ENCODE measurements at regions not wholly inside any gene's neighbourhood (a gene's known extent, or its start where the extent isn't known, plus 50 kb on each side); places are given as distances from the start of the nearest gene placed in this dataset.

- H3K4me1 ChIP-seq (ENCODE audit: insufficient read depth, low read length, poor library complexity, severe bottlenecking): no peaks in the 10 kb centered on the region
- no peak for DNase-seq (ENCODE audit: low spot score)
- ChIA-PET CTCF (ENCODE audit: unreplicated experiment) (no interaction called here), POLR2A (interaction anchor here (0.9 kb wide), 1 partner anchor 29 kb away, joined by 3 read pairs; no protein-coding TSS in a partner anchor)
- no peak overlapping the region for H3K4me3 ChIP-seq (ENCODE audit: low read depth, low read length, poor library complexity, severe bottlenecking)
- intact Hi-C loops (cut with micrococcal nuclease; ENCODE audit: unreplicated experiment): no loop called here
- H3K36me3 ChIP-seq (ENCODE audit: insufficient read depth, low read length): no peaks in the 10 kb centered on the region
- TF ChIP-seq EZH2phosphoT487 (IDR thresholded peaks at IDR 0.05; ENCODE audit: borderline replicate concordance, low read depth, low read length) (no peak), CTCF (conservative IDR thresholded peaks at IDR 0.05; ENCODE audit: low read length) (no peak)
- H3K79me2 ChIP-seq (ENCODE audit: insufficient read depth, low read depth, low read length): no peaks in the 10 kb centered on the region
- no TSS peak for BruUV-seq (replicated peaks)
- H3K9me2 ChIP-seq (ENCODE audit: insufficient read depth, low read length): no peaks in the 10 kb centered on the region
- H4K20me1 ChIP-seq (ENCODE audit: insufficient read depth, low read length): no peaks in the 10 kb centered on the region
- no peak overlapping the region for H3K4me2 ChIP-seq (ENCODE audit: low read length)
- H3K27ac ChIP-seq (ENCODE audit: low read depth, low read length, poor library complexity, severe bottlenecking): no peak overlapping the region
- no peaks in the 10 kb centered on the region for H3K9me3 ChIP-seq (ENCODE audit: low read length)
- no peak overlapping the region for H2AFZ ChIP-seq (ENCODE audit: low read length)
Measured at GRCh38 chr2:200735061-200735460, 76.6 kb upstream of the BZW1 start.

DNA sequence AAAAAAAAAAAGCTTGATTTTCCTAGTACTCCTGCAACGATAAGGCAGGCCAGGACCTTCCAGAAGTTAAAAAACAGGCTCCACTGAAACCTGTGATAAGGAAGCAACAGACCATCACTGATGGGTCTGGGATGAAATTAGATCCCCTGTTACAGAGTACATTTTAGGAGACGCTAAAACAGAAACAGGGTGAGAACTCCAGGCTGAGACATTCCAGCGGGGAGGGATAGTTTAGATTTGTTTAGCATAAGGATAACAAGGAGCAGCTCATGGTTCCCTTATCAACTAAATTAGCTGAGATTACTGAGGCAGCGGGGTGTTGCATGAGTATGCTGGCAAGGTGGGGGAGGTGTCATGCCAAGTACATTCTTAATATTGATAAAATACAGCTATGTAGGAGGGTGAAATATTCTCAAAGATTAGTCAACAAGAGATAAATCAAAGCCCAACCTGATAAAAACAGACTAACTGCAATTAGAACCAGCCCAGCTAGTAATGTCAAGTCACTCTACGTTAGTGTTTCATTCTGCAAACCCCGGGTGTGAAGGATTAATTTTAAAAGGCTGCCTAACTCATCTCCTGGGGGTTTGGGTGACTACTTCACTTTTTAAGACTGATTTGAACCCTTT lies 75.0 kb upstream of the BZW1 start:
- no peaks in the 10 kb centered on the region for H3K4me1 ChIP-seq (ENCODE audit: insufficient read depth, low read length, poor library complexity, severe bottlenecking)
- H4K20me1 ChIP-seq (ENCODE audit: insufficient read depth, low read length): no peaks in the 10 kb centered on the region
- BruUV-seq (replicated peaks): no TSS peak
- no peak for DNase-seq (ENCODE audit: low spot score)
- no peaks in the 10 kb centered on the region for H3K9me2 ChIP-seq (ENCODE audit: insufficient read depth, low read length)
- no peak for TF ChIP-seq CTCF (conservative IDR thresholded peaks at IDR 0.05; ENCODE audit: low read length)
- TF ChIP-seq EZH2phosphoT487 (IDR thresholded peaks at IDR 0.05; ENCODE audit: borderline replicate concordance, low read depth, low read length): no peak
- intact Hi-C loops (cut with micrococcal nuclease; ENCODE audit: unreplicated experiment): no loop called here
- H2AFZ ChIP-seq (ENCODE audit: low read length): no peak overlapping the region
- H3K4me3 ChIP-seq (ENCODE audit: low read depth, low read length, poor library complexity, severe bottlenecking): no peak overlapping the region
- H3K27ac ChIP-seq (ENCODE audit: low read depth, low read length, poor library complexity, severe bottlenecking): no peak overlapping the region
- H3K9me3 ChIP-seq (ENCODE audit: low read length): no peaks in the 10 kb centered on the region
- H3K79me2 ChIP-seq (ENCODE audit: insufficient read depth, low read depth, low read length): no peaks in the 10 kb centered on the region
- ChIA-PET POLR2A (interaction anchor here (0.5 to 0.8 kb wide), 5 partner anchors 12 to 421 kb away, joined by 3 to 7 read pairs (median 3); no protein-coding TSS in a partner anchor), CTCF (ENCODE audit: unreplicated experiment) (interaction anchor here (0.6 kb wide), 1 partner anchor 1495 kb away, joined by 3 read pairs; no protein-coding TSS in a partner anchor)
- H3K4me2 ChIP-seq (ENCODE audit: low read length): no peak overlapping the region
- no peaks in the 10 kb centered on the region for H3K36me3 ChIP-seq (ENCODE audit: insufficient read depth, low read length)

GRCh38 chr2:200737585-200737984 lies 74.1 kb upstream of the BZW1 start:
- no peaks in the 10 kb centered on the region for H3K79me2 ChIP-seq (ENCODE audit: insufficient read depth, low read depth, low read length)
- TF ChIP-seq EZH2phosphoT487 (IDR thresholded peaks at IDR 0.05; ENCODE audit: borderline replicate concordance, low read depth, low read length) (no peak), CTCF (conservative IDR thresholded peaks at IDR 0.05; ENCODE audit: low read length) (no peak)
- CTCF ChIA-PET (ENCODE audit: unreplicated experiment): no interaction called here
- H3K36me3 ChIP-seq (ENCODE audit: insufficient read depth, low read length): no peaks in the 10 kb centered on the region
- H3K4me2 ChIP-seq (ENCODE audit: low read length): no peak overlapping the region
- H2AFZ ChIP-seq (ENCODE audit: low read length): no peak overlapping the region
- H3K4me1 ChIP-seq (ENCODE audit: insufficient read depth, low read length, poor library complexity, severe bottlenecking): no peaks in the 10 kb centered on the region
- BruUV-seq (replicated peaks): no TSS peak
- no peak overlapping the region for H3K27ac ChIP-seq (ENCODE audit: low read depth, low read length, poor library complexity, severe bottlenecking)
- H3K4me3 ChIP-seq (ENCODE audit: low read depth, low read length, poor library complexity, severe bottlenecking): no peak overlapping the region
- no peak for DNase-seq (ENCODE audit: low spot score)
- intact Hi-C loops (cut with micrococcal nuclease; ENCODE audit: unreplicated experiment): no loop called here
- H3K9me3 ChIP-seq (ENCODE audit: low read length): no peaks in the 10 kb centered on the region
- H4K20me1 ChIP-seq (ENCODE audit: insufficient read depth, low read length): no peaks in the 10 kb centered on the region
- H3K9me2 ChIP-seq (ENCODE audit: insufficient read depth, low read length): no peaks in the 10 kb centered on the region
- POLR2A ChIA-PET: no interaction called here
